ENCODE measurements at regions not wholly inside any gene's neighbourhood (a gene's known extent, or its start where the extent isn't known, plus 50 kb on each side); places are given as distances from the start of the nearest gene placed in this dataset.

GRCh38 chr1:68936530-68936929 lies 439.6 kb upstream of the DEPDC1 start:
- TF ChIP-seq CTCF (IDR thresholded peaks at IDR 0.05) (no peak), ZFX (IDR thresholded peaks at IDR 0.05; ENCODE audit: borderline replicate concordance) (no peak)

Data from 22Rv1 (cell line).